Stimulated activated CD4-positive, alpha-beta T cell treated with anti-CD3 and anti-CD28 coated beads, Interleukin-15, amount 100 ng/mL, for 24 hours (primary cell): ENCODE measurements at regions not wholly inside any gene's neighbourhood (a gene's known extent, or its start where the extent isn't known, plus 50 kb on each side); places are given as distances from the start of the nearest gene placed in this dataset.
"Not testable (repeated sequence)": the region's sequence is repeated elsewhere in the genome, so short reads cannot be mapped to it uniquely, and the experiment has no call there.

Experiments used
- DNase-seq: peaks from one replicate; pipeline ENCODE4 v3.0.0-alpha.2; 2020

- DNase-seq, result no peak
Measured at GRCh38 chr3:24545887-24546286, 51.2 kb upstream of the THRB start.

DNA sequence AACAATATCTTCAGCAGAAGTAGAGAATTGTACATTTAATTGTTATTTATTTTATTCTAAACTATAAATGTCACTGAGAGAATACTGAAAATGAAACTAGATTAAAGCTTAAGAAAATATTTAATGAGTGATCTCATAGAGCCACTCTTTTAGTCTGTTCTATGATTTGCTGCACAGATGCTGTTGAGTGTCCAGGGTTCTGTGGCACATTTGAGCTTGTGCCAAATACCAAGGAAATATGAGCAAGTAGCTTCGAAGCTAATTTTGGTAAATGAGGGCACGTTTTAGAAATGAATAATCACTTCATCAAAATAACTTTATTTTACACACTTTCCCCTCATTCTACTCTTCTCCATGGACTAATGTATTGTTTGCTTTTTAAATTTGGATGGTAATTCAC is 53.6 kb upstream of the THRB start:
- no peak for DNase-seq

DNA sequence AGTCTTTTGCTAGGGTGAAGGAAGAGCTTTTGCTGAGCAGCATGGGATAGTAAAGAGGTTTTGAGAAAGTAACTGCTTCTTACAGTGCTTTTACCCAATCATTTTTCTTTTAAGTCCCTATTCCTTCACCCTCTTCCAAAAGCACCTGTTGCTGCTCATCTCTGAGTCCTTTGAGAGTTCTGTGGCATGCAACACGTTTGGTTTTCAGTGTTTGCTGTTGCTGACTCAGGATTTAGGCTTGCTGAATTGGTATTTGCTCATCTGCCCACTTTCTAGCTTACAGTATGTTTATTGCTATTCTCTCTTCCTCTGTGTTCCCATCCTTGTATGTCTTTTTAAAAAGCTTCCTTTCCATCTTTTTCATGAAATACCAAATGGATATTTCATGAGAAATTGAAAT is 55.9 kb upstream of the THRB start:
- DNase-seq, result no peak

GRCh38 chr3:24551626-24552025 is 57.0 kb upstream of the THRB start:
- no peak for DNase-seq

DNA sequence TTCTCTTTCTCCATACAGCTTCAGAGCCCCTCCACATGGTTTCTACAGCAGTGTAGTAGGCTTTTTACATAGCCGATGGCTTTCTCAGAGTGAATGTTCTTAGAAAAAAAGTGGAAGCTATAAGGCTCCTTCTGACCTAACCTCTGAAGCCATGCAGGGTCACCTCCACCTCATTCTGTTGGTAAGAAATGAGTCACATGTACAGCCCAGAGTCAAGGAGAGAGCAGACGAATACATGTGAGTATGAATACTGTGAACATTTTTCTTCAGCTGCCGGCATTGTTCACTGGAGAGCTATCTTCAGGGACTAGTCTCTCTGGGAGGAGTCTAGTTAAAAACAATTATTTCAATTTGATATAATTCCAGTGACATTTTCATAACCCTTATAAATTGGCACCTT is 68.2 kb upstream of the THRB start:
- no peak for DNase-seq

DNA sequence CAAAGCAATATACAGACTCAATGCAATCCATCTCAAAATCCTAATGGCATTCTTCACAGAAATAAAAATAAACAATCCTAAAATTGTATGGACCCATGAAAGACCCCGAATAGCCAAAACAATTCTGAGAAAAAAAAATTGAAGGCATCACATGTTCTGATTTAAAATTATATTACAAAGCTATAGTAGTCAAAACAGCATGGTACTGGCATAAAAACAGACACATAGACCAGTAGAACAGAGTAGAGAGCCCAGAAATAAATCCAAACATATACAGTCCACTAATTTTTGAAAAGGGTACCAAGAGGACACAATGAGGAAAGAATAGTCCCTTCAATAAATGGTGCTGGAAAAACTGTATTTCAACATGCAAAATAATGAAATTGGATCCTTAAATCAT is 70.4 kb upstream of the THRB start:
- no peak for DNase-seq

DNA sequence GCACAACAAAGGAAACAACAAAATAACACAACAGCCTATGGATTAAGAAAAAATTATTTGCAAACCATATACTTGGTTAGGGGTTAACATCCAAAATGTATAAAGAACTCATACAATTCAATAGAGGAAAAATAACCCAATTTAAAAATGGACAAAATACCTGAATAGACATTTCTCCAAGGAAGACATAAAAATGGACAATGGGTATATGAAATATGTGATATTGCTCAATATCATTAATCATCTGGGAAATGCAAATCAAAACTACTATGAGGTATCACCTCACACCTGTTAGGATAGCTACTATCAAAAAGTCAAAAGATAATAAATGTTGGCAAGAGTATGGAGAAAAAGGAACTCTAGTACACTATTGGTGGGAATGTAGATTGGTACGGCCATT is 71.0 kb upstream of the THRB start:
- no peak for DNase-seq

DNA sequence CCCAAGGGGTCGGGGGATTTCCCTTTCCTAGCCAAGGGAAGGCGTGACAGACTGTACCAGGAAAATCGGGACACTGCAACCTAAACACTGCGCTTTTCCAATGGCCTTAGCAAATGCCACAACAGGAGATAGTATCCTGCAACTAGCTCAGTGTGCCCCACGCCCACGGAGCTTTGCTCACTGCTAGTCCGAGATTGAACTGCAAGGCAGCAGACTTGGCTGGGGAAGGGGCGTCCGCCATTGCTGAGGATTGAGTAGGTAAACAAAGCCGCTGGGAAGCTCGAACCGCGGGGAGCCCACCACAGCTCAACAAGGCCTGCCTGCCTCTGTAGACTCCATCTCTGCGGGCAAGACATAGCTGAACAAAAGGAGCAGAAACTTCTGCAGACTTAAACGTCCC is 72.3 kb upstream of the THRB start:
- DNase-seq, result no peak

DNA sequence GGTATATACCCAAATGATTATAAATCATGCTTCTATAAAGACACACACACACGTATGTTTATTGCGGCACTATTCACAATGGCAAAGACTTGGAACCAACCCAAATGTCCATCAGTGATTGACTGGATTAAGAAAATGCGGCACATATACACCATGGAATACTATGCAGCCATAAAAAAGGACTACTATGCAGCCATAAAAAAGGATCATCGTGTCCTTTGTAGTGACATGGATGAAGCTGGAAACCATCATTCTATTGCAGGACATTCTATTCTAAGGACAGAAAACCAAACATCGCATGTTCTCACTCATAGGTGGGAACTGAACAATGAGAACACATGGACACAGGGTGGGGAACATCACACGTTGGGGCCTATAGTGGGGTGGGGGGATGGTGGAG is 77.8 kb upstream of the THRB start:
- not testable (repeated sequence) for DNase-seq

GRCh38 chr3:24573576-24573975 is 78.9 kb upstream of the THRB start:
- no peak for DNase-seq

GRCh38 chr3:24578324-24578723 is 83.7 kb upstream of the THRB start:
- no peak for DNase-seq

GRCh38 chr3:24578951-24579421 is 84.3 kb upstream of the THRB start:
- DNase-seq, result no peak

DNA sequence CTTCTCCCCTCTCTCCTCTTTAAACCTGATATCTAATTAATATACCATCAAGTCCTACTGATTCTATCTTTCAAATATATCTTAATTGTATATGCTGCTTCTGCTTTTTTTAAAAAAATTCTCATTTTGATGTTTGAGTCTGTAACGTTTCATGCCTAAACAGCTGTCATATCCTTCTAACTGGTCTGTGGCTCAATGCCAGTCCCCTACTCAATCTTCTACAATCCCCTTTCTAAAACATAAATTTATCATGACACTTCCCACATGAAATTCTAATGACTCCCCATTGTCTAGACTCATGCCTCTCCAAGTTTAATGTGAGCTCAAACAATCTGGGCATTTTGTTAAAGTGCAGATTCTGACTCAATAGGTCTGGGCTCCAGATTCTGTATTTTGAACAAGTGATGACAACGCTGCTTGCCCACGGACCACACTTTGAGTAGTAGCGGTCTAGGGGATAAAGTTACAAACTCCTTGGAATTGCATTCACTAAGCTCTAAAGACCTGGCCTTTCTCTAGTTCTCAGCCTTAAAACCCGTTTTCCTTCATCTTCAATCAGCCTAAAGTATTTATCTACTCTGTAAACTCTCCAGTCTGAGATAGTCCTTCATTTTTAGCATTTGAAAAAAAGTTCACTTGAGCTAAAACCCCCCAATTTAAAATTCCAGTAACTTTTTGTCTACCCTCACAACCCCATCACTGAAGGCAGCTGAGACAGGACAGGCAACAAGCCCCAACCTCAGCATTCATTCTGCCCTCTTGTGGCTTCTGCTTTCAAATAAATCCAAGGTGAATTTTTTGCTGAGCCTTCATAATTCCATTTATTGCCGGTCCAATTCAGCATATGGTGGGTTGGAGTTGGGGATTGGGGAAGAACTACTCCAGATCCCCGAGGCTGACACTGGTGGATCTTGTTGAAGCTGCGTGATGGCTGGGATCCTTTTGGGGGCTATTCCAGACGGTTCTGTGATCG is 88.1 kb upstream of the THRB start:
- DNase-seq, result no peak

GRCh38 chr3:24586920-24587319 is 92.3 kb upstream of the THRB start:
- no peak for DNase-seq

- DNase-seq, result no peak
Measured at GRCh38 chr3:24588629-24589512, 94.2 kb upstream of the THRB start.

GRCh38 chr3:24589513-24589851 is 94.8 kb upstream of the THRB start:
- no peak for DNase-seq

- no peak for DNase-seq
Measured at GRCh38 chr3:24589931-24590880, 95.6 kb upstream of the THRB start.

DNA sequence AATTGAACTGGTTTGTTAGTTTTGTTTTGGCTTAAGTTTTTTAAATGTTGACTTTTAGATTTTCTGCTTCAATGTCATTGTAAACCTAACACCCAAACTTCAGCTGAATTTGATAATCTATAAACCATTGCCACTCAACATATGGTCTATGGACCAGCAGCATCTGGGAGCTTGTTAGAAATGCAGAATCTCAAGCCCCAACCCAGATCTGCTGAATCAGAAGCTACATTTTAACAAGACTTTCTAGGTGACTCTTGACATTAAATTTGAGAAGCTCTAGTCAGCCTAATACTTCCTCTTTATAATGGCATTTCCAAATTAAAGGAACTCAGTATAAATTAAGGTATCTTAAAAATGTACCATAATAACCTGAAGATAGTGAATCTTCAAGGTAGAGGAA is 96.5 kb upstream of the THRB start:
- no peak for DNase-seq

DNA sequence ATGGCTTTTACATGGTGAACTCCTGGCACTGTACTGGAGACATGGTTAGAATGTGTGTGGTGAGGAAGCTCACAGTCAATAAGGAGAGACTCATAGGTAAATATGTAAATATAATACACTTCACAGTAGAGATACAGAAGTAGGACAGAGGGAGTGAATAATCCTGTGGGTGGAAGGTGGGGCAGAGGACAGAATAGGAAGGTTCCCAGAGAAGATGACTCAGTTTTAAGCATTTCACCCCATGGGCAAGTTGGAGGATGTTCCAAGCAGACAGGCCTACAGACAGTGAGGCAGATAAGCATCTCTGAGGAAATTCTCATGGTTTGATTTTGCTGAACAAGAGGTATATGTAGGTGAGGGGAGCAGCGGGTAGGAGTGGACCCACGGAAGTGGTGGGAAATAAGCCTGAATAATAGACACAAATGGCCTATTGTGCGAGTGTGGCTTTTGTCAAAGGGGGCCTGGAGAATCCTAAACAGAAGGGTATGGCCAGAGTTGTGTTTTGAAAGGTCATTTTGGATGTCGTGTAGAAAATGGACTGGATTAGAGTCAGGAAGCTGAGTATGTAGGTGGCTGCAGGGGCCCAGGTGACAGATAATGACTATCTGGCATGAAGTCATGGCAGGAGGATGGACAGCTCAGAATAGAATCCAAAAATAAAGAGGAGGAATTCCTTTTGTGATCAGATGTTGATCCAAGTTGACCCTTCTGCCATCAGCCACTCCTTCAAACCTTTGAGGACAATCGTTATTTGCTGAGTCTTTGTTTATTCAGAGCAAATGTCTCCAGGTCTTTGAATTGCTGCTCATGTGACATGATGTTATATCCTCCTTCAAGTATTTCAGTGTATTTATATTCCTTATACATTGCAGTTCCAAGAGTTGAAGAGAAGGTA is 97.3 kb upstream of the THRB start:
- no peak for DNase-seq

- no peak for DNase-seq
Measured at GRCh38 chr3:24594161-24594560, 99.5 kb upstream of the THRB start.

DNA sequence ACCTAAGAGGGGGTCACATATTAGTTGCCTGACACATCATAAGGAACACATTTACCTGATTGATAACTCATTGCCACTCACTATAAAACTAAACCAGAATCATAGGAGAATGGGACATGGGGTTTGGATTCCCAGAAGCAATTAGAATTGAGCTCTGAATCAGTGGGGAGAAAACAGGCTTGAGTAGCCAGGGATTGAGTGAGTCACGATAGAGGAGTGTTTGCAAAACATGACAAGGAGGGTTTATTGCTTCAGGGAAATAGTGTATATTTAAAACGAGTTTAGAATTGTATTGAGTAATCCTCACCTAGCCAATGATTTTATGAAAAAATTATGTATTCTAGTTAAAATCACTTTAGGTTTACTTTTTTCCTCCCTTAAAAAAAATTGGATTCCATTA is 101.1 kb upstream of the THRB start:
- DNase-seq, result no peak

GRCh38 chr3:24596626-24597025 is 102.0 kb upstream of the THRB start:
- no peak for DNase-seq
